IPS-15b (cell line): ENCODE measurements at regions not wholly inside any gene's neighbourhood (a gene's known extent, or its start where the extent isn't known, plus 50 kb on each side); places are given as distances from the start of the nearest gene placed in this dataset.
"Not testable (repeated sequence)": the region's sequence is repeated elsewhere in the genome, so short reads cannot be mapped to it uniquely, and the experiment has no call there.

Experiments
- H3K27me3 ChIP-seq: one replicate; pipeline ENCODE4 v1.6.1; 2013; ENCODE audit warnings: low read length; ENCODE audit not compliant: control insufficient read depth, insufficient read depth
- H3K36me3 ChIP-seq: one replicate; pipeline ENCODE4 v1.6.1; 2013; ENCODE audit warnings: low read length; ENCODE audit not compliant: control insufficient read depth, insufficient read depth
- H3K4me1 ChIP-seq: one replicate; pipeline ENCODE4 v1.6.1; 2013; ENCODE audit warnings: mild to moderate bottlenecking, low read length; ENCODE audit not compliant: control insufficient read depth, insufficient read depth
- H3K4me3 ChIP-seq: one replicate; pipeline ENCODE4 v1.5.1; 2013; ENCODE audit warnings: low read depth, low read length
- H3K9ac ChIP-seq: one replicate; pipeline ENCODE4 v1.6.1; 2013; ENCODE audit warnings: low read depth, mild to moderate bottlenecking, low read length
- H3K9me3 ChIP-seq: one replicate; pipeline ENCODE4 v1.6.1; 2013; ENCODE audit warnings: mild to moderate bottlenecking, low read length; ENCODE audit not compliant: control insufficient read depth, insufficient read depth

GRCh38 chr5:63409737-63410136 lies 552.5 kb downstream of the HTR1A start:
- Histone ChIP-seq H3K9me3 (no peaks in the 10 kb centered on the region), H3K4me3 (no peak overlapping the region), H3K36me3 (no peaks in the 10 kb centered on the region), H3K4me1 (no peaks in the 10 kb centered on the region), H3K27me3 (no peaks in the 10 kb centered on the region), H3K9ac (no peak overlapping the region)

- H3K9ac ChIP-seq, result no peak overlapping the region
- no peaks in the 10 kb centered on the region for H3K27me3 ChIP-seq
- no peaks in the 10 kb centered on the region for H3K4me1 ChIP-seq
Observed at GRCh38 chr5:63408984-63409383, 553.3 kb downstream of the HTR1A start.

GRCh38 chr5:63401436-63402046 lies 560.7 kb downstream of the HTR1A start:
- Histone ChIP-seq H3K4me3 (no peak overlapping the region), H3K27me3 (no peaks in the 10 kb centered on the region), H3K4me1 (peaks cover 2% of the 10 kb centered on the region), H3K9ac (no peak overlapping the region), H3K36me3 (no peaks in the 10 kb centered on the region), H3K9me3 (no peaks in the 10 kb centered on the region)

More at GRCh38 chr5:63408984-63409383, 553.3 kb downstream of the HTR1A start:
- H3K36me3 ChIP-seq, result no peaks in the 10 kb centered on the region
- H3K4me3 ChIP-seq, result no peak overlapping the region
- no peaks in the 10 kb centered on the region for H3K9me3 ChIP-seq

GRCh38 chr5:63400079-63400478 lies 562.2 kb downstream of the HTR1A start:
- H3K36me3 ChIP-seq, result no peaks in the 10 kb centered on the region
- no peak overlapping the region for H3K4me3 ChIP-seq
- H3K27me3 ChIP-seq, result no peaks in the 10 kb centered on the region
- no peaks in the 10 kb centered on the region for H3K9me3 ChIP-seq
- H3K9ac ChIP-seq, result no peak overlapping the region
- H3K4me1 ChIP-seq, result peaks cover 2% of the 10 kb centered on the region

- H3K4me1 ChIP-seq, result peaks cover 2% of the 10 kb centered on the region
- H3K9ac ChIP-seq, result no peak overlapping the region
- H3K27me3 ChIP-seq, result no peaks in the 10 kb centered on the region
- H3K4me3 ChIP-seq, result no peak overlapping the region
- no peaks in the 10 kb centered on the region for H3K36me3 ChIP-seq
- no peaks in the 10 kb centered on the region for H3K9me3 ChIP-seq
Observed at GRCh38 chr5:63398346-63398745, 563.9 kb downstream of the HTR1A start.

GRCh38 chr5:63388188-63388587 lies 574.1 kb downstream of the HTR1A start:
- H3K4me3 ChIP-seq, H3K9me3 ChIP-seq, H3K4me1 ChIP-seq, H3K27me3 ChIP-seq, H3K9ac ChIP-seq, H3K36me3 ChIP-seq: not testable (repeated sequence)

- Histone ChIP-seq H3K9ac (no peak overlapping the region), H3K4me3 (no peak overlapping the region), H3K9me3 (no peaks in the 10 kb centered on the region), H3K36me3 (no peaks in the 10 kb centered on the region), H3K27me3 (no peaks in the 10 kb centered on the region), H3K4me1 (no peaks in the 10 kb centered on the region)
Observed at GRCh38 chr5:63375851-63376250, 586.4 kb downstream of the HTR1A start.

GRCh38 chr5:63374085-63374484 lies 588.2 kb downstream of the HTR1A start:
- no peak overlapping the region for H3K4me3 ChIP-seq
- H3K27me3 ChIP-seq, result no peaks in the 10 kb centered on the region
- H3K36me3 ChIP-seq, result no peaks in the 10 kb centered on the region

GRCh38 chr5:63351164-63351563 lies 611.1 kb downstream of the HTR1A start:
- H3K4me1 ChIP-seq, result no peaks in the 10 kb centered on the region
- H3K36me3 ChIP-seq, result no peaks in the 10 kb centered on the region
- no peak overlapping the region for H3K9ac ChIP-seq
- H3K4me3 ChIP-seq, result no peak overlapping the region
- H3K27me3 ChIP-seq, result no peaks in the 10 kb centered on the region
- H3K9me3 ChIP-seq, result no peaks in the 10 kb centered on the region

More at GRCh38 chr5:63374085-63374484, 588.2 kb downstream of the HTR1A start:
- Histone ChIP-seq H3K9ac (no peak overlapping the region), H3K4me1 (no peaks in the 10 kb centered on the region), H3K9me3 (no peaks in the 10 kb centered on the region)

- Histone ChIP-seq H3K36me3 (no peaks in the 10 kb centered on the region), H3K4me1 (no peaks in the 10 kb centered on the region), H3K9ac (no peak overlapping the region), H3K27me3 (no peaks in the 10 kb centered on the region), H3K4me3 (no peak overlapping the region), H3K9me3 (no peaks in the 10 kb centered on the region)
Observed at GRCh38 chr5:63346451-63346850, 615.8 kb downstream of the HTR1A start.

GRCh38 chr5:63341442-63341841 lies 620.8 kb downstream of the HTR1A start:
- Histone ChIP-seq H3K9me3 (no peaks in the 10 kb centered on the region), H3K9ac (no peak overlapping the region), H3K4me3 (no peak overlapping the region), H3K36me3 (no peaks in the 10 kb centered on the region), H3K4me1 (no peaks in the 10 kb centered on the region), H3K27me3 (no peaks in the 10 kb centered on the region)

GRCh38 chr5:63323926-63324325 lies 638.3 kb downstream of the HTR1A start:
- Histone ChIP-seq H3K4me3 (no peak overlapping the region), H3K9me3 (no peaks in the 10 kb centered on the region), H3K4me1 (peaks cover 5% of the 10 kb centered on the region), H3K27me3 (no peaks in the 10 kb centered on the region), H3K36me3 (no peaks in the 10 kb centered on the region), H3K9ac (no peak overlapping the region)
